Caki2 (cell line): ENCODE measurements at regions not wholly inside any gene's neighbourhood (a gene's known extent, or its start where the extent isn't known, plus 50 kb on each side); places are given as distances from the start of the nearest gene placed in this dataset.

ENCODE experiments used
- DNase-seq: peaks from one replicate; pipeline ENCODE4 v3.0.0-alpha.2; 2015; ENCODE audit warnings: low read depth
- in situ Hi-C: cut with HindIII; loops from 2 replicates; pipeline ENCODE4 v1.10.0; 2016; ENCODE audit warnings: low sequenced_read_pairs, low pct_unique_long_range_greater_than_20kb, mixed read lengths

- no peak for DNase-seq
- in situ Hi-C loops, result no loop called here
These were observed 321.9 kb upstream of the HSFY2 start for GRCh38 chrY:19095460-19095859.

- no peak for DNase-seq
- in situ Hi-C loops, result no loop called here
These were observed 309.5 kb upstream of the HSFY2 start for GRCh38 chrY:19083006-19083405.

GRCh38 chrY:19077698-19078113 lies 304.2 kb upstream of the HSFY2 start:
- in situ Hi-C loops, result no loop called here
- DNase-seq, result no peak

- in situ Hi-C loops, result no loop called here
These were observed 303.5 kb upstream of the HSFY2 start for GRCh38 chrY:19076846-19077697.

GRCh38 chrY:19075471-19076253 lies 302.1 kb upstream of the HSFY2 start:
- in situ Hi-C loops, result no loop called here
- DNase-seq, result peak; percentile 43

More at GRCh38 chrY:19076846-19077697, 303.5 kb upstream of the HSFY2 start:
- DNase-seq, result no peak

- no peak for DNase-seq
- in situ Hi-C loops, result no loop called here
These were observed 293.9 kb upstream of the HSFY2 start for GRCh38 chrY:19067435-19067834.

GRCh38 chrY:19066447-19067190 lies 293.1 kb upstream of the HSFY2 start:
- DNase-seq, result no peak
- in situ Hi-C loops, result no loop called here

GRCh38 chrY:19065119-19065518 lies 291.6 kb upstream of the HSFY2 start:
- in situ Hi-C loops, result no loop called here

GRCh38 chrY:19059733-19060132 lies 286.2 kb upstream of the HSFY2 start:
- DNase-seq, result no peak
- in situ Hi-C loops, result no loop called here

More at GRCh38 chrY:19065119-19065518, 291.6 kb upstream of the HSFY2 start:
- peak; percentile 8 for DNase-seq

GRCh38 chrY:19058831-19059370 lies 285.4 kb upstream of the HSFY2 start:
- DNase-seq, result no peak
- in situ Hi-C loops, result no loop called here

GRCh38 chrY:19056138-19056469 lies 282.6 kb upstream of the HSFY2 start:
- DNase-seq, result no peak
- in situ Hi-C loops, result no loop called here

GRCh38 chrY:19055232-19056137 lies 281.9 kb upstream of the HSFY2 start:
- in situ Hi-C loops, result no loop called here
- no peak for DNase-seq

GRCh38 chrY:19053806-19054205 lies 280.3 kb upstream of the HSFY2 start:
- in situ Hi-C loops, result no loop called here
- no peak for DNase-seq

GRCh38 chrY:19051021-19051420 lies 277.5 kb upstream of the HSFY2 start:
- in situ Hi-C loops, result no loop called here
- no peak for DNase-seq

- no peak for DNase-seq
- in situ Hi-C loops, result no loop called here
These were observed 269.5 kb upstream of the HSFY2 start for GRCh38 chrY:19042984-19043442.

GRCh38 chrY:19042306-19042958 lies 268.9 kb upstream of the HSFY2 start:
- in situ Hi-C loops, result no loop called here
- no peak for DNase-seq

GRCh38 chrY:19026631-19027030 lies 253.1 kb upstream of the HSFY2 start:
- in situ Hi-C loops, result no loop called here
- DNase-seq, result no peak
